DND-41 (cell line): ENCODE measurements at regions not wholly inside any gene's neighbourhood (a gene's known extent, or its start where the extent isn't known, plus 50 kb on each side); places are given as distances from the start of the nearest gene placed in this dataset.

Experiments
- EZH2 ChIP-seq: IDR thresholded peaks from 3 replicates; pipeline ENCODE4 v1.6.1; 2012; ENCODE audit warnings: borderline replicate concordance, low read depth, mild to moderate bottlenecking, moderate library complexity, low read length, inconsistent platforms; ENCODE audit not compliant: severe bottlenecking
- TF ChIP-seq, protein P1 (sequence below): IDR thresholded peaks from 2 replicates; pipeline ENCODE4 v1.5.1; 2012; ENCODE audit warnings: borderline replicate concordance, low read length, moderate library complexity, mild to moderate bottlenecking; ENCODE audit not compliant: poor library complexity, severe bottlenecking; ENCODE audit errors: extremely low read depth

DNA sequence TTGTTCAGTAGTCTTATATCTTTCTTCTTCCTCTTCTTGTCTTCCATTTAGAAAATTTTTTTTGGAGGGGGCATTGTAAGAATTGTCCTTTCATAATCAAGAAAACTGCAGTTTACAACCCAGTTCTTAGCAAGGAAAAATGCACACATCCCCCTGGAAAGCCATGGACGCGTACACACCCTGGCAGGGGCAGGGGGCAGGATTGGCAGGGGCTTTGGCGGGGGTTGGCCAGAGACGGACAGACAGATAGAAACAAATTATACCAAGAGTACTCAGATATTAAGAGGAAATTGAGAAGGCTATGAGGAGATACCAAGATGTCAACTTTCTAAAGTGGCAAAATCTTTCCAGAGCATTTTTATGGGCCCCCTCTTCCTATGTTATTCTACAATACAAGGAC lies 322.5 kb upstream of the CPXCR1 start:
- TF ChIP-seq, protein P1, sequence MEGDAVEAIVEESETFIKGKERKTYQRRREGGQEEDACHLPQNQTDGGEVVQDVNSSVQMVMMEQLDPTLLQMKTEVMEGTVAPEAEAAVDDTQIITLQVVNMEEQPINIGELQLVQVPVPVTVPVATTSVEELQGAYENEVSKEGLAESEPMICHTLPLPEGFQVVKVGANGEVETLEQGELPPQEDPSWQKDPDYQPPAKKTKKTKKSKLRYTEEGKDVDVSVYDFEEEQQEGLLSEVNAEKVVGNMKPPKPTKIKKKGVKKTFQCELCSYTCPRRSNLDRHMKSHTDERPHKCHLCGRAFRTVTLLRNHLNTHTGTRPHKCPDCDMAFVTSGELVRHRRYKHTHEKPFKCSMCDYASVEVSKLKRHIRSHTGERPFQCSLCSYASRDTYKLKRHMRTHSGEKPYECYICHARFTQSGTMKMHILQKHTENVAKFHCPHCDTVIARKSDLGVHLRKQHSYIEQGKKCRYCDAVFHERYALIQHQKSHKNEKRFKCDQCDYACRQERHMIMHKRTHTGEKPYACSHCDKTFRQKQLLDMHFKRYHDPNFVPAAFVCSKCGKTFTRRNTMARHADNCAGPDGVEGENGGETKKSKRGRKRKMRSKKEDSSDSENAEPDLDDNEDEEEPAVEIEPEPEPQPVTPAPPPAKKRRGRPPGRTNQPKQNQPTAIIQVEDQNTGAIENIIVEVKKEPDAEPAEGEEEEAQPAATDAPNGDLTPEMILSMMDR, result no peak
- no peak for TF ChIP-seq EZH2
